ENCODE measurements at regions not wholly inside any gene's neighbourhood (a gene's known extent, or its start where the extent isn't known, plus 50 kb on each side); places are given as distances from the start of the nearest gene placed in this dataset.
A peak's percentile ranks its signal among the peaks of the same experiment; 100 is the strongest.

DNA sequence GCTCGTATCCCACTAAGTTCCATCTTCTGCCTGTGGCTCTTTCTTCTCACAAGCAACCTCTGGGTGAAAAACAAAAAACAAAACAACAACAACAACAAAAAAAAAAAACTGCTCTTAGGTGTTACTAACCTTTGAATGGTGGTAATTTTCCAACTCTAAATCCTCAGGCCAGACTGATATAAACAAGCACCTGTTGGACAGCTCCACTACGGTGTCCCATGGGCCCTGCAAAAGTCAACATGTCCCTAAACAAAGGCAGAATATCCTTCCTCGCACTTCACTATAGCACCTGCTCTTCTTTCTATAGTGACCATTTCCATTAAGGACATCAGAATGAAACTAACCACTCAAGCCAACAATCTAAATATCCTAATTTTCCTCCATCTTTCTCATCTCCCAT lies 54.6 kb upstream of the PARM1 start:
- Mint-ChIP-seq H3K9me3 (ENCODE audit: unreplicated experiment) (no peaks in the 10 kb centered on the region), H3K27me3 (ENCODE audit: unreplicated experiment) (no peaks in the 10 kb centered on the region), H3K4me1 (ENCODE audit: unreplicated experiment) (peaks cover 4% of the 10 kb centered on the region), H3K27ac (ENCODE audit: unreplicated experiment) (no peak overlapping the region), H3K36me3 (ENCODE audit: low read depth, unreplicated experiment) (no peaks in the 10 kb centered on the region), H3K4me3 (ENCODE audit: unreplicated experiment) (no peak overlapping the region)
- TF ChIP-seq, protein P1, sequence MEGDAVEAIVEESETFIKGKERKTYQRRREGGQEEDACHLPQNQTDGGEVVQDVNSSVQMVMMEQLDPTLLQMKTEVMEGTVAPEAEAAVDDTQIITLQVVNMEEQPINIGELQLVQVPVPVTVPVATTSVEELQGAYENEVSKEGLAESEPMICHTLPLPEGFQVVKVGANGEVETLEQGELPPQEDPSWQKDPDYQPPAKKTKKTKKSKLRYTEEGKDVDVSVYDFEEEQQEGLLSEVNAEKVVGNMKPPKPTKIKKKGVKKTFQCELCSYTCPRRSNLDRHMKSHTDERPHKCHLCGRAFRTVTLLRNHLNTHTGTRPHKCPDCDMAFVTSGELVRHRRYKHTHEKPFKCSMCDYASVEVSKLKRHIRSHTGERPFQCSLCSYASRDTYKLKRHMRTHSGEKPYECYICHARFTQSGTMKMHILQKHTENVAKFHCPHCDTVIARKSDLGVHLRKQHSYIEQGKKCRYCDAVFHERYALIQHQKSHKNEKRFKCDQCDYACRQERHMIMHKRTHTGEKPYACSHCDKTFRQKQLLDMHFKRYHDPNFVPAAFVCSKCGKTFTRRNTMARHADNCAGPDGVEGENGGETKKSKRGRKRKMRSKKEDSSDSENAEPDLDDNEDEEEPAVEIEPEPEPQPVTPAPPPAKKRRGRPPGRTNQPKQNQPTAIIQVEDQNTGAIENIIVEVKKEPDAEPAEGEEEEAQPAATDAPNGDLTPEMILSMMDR (IDR thresholded peaks at IDR 0.05; ENCODE audit: unreplicated experiment): no peak
- no peak for DNase-seq (ENCODE audit: low spot score)

DNA sequence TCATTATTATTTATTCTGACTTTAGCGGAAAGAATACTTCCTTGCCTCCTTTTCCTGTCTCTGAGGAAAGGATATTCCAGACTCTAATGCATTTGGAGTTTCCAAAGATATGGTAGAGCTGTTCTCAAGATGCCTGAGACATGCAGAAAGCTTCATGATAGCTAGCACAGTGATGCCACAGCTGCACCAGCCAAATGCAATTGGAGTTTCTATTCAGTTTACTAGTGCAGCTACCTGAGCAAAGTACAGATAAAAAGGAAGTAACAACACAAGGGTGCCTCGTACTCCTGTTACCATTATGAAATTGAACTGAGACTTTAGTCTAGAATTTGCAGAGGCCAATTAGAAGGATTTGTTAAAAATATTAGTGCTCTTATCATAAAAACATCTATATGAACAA lies 57.5 kb upstream of the PARM1 start:
- H3K9me3 Mint-ChIP-seq (ENCODE audit: unreplicated experiment): no peaks in the 10 kb centered on the region

DNA sequence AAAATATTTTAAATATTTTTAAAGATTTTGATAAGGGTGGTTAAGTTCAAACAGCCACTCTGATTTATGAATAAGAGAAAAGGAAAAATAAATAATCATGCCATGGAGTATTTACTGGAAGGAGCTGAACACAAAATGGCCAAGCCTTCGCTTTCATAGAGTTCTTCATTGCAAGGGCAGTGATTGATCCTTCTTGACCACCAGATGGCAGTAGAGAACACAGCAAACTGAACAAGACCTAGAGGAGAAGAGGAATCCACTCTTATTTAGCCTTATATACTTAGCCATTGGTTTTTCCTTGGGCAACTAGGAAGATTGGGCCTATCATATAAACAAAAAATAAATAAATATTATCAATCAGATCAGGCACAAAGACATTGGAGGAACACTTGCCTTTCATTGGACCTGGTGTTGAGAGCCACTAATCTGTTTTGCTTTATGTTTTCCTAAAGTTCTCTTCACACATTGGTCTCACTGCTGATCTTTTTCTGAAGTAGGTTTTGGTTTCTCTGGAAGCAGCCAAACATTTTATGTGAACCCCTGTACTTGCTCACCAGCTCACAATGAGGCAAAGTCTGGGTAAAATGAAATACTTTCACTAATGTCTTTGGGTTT lies 58.1 kb upstream of the PARM1 start:
- Mint-ChIP-seq H3K9me3 (ENCODE audit: unreplicated experiment) (no peaks in the 10 kb centered on the region), H3K36me3 (ENCODE audit: low read depth, unreplicated experiment) (no peaks in the 10 kb centered on the region), H3K4me1 (ENCODE audit: unreplicated experiment) (peaks cover 4% of the 10 kb centered on the region), H3K27ac (ENCODE audit: unreplicated experiment) (peak overlapping the region; percentile 51), H3K4me3 (ENCODE audit: unreplicated experiment) (no peak overlapping the region), H3K27me3 (ENCODE audit: unreplicated experiment) (no peaks in the 10 kb centered on the region)
- TF ChIP-seq, protein P1 (IDR thresholded peaks at IDR 0.05; ENCODE audit: unreplicated experiment): peak; percentile 81
- DNase-seq (ENCODE audit: low spot score): peak; percentile 23

More for the DNA sequence above, 57.5 kb upstream of the PARM1 start:
- no peaks in the 10 kb centered on the region for H3K36me3 Mint-ChIP-seq (ENCODE audit: low read depth, unreplicated experiment)
- TF ChIP-seq, protein P1 (IDR thresholded peaks at IDR 0.05; ENCODE audit: unreplicated experiment): no peak
- H3K4me3 Mint-ChIP-seq (ENCODE audit: unreplicated experiment): no peak overlapping the region
- no peak for DNase-seq (ENCODE audit: low spot score)
- H3K27ac Mint-ChIP-seq (ENCODE audit: unreplicated experiment): peak overlapping the region; percentile 50
- H3K4me1 Mint-ChIP-seq (ENCODE audit: unreplicated experiment): peaks cover 4% of the 10 kb centered on the region
- no peaks in the 10 kb centered on the region for H3K27me3 Mint-ChIP-seq (ENCODE audit: unreplicated experiment)

DNA sequence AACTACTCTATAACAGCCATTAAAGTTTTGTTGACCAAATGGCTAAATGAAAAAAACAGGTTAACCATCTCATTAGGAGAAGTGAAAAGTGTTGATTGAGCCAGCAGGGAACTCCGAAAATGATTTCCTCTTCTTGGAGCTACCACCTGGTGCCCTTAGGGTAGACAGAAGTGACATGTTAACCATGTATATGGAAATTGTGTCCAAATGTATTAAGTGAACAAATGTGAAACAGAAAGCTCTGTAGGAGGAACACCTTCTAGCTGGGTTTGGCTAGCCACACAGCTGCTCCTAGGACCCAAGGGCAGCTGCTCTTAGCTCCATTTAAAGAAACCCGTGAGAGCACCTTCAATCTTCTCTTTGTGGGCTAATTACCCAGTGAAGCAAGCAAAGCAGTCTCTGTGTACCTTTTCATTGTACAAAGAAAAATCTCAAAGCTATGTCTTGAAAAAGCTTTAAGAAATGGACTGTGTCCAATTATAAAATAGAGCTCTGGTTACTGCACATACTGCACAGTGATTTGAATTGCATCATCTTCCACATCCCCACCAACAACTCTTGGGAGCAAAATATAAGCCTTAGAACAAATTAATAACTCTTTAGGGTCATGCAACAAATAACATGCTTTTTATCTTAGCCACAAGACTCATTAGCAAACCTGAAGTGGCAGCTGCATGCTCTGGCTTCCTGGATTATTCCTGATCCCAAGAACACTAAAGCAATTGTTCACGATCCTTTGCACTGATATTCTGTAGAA lies 59.2 kb upstream of the PARM1 start:
- H3K4me3 Mint-ChIP-seq (ENCODE audit: unreplicated experiment): no peak overlapping the region
- TF ChIP-seq, protein P1 (IDR thresholded peaks at IDR 0.05; ENCODE audit: unreplicated experiment): no peak
- H3K4me1 Mint-ChIP-seq (ENCODE audit: unreplicated experiment): peaks cover 4% of the 10 kb centered on the region
- no peak overlapping the region for H3K27ac Mint-ChIP-seq (ENCODE audit: unreplicated experiment)
- H3K9me3 Mint-ChIP-seq (ENCODE audit: unreplicated experiment): no peaks in the 10 kb centered on the region
- H3K36me3 Mint-ChIP-seq (ENCODE audit: low read depth, unreplicated experiment): no peaks in the 10 kb centered on the region
- no peak for DNase-seq (ENCODE audit: low spot score)
- no peaks in the 10 kb centered on the region for H3K27me3 Mint-ChIP-seq (ENCODE audit: unreplicated experiment)

DNA sequence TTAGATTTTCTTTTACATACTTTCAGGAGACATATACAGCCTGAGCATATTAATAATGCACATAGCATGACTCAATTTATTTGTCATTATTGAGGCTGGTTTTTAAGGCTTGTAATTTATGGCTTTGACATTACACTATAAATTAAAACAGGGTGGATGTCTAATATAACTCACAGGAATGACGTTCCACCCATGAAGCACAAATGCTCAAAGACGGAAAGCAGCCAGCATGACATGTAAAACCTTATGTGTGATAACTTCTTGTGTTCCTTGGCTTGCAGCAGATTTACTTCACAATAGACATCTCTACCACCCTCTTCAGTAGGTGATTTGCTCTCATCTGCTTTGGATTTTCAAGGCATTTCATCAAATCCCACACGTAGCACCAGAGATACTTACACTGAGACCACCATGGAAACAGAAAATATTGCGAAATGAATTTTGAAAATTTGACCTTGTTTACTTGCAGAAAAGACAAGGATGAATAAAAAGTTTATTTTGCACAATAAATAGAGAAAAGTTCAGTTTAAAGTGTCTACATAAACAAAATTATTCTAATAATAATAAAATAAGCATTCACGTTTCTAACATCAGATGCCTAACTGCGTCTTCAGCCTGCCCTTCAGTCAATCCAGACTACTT lies 64.7 kb upstream of the BTC start:
- H3K27ac Mint-ChIP-seq (ENCODE audit: unreplicated experiment): no peak overlapping the region
- no peaks in the 10 kb centered on the region for H3K36me3 Mint-ChIP-seq (ENCODE audit: low read depth, unreplicated experiment)
- no peaks in the 10 kb centered on the region for H3K4me1 Mint-ChIP-seq (ENCODE audit: unreplicated experiment)
- H3K4me3 Mint-ChIP-seq (ENCODE audit: unreplicated experiment): no peak overlapping the region
- no peaks in the 10 kb centered on the region for H3K9me3 Mint-ChIP-seq (ENCODE audit: unreplicated experiment)
- TF ChIP-seq, protein P1 (IDR thresholded peaks at IDR 0.05; ENCODE audit: unreplicated experiment): no peak
- DNase-seq (ENCODE audit: low spot score): no peak
- peaks cover under 1% of the 10 kb centered on the region for H3K27me3 Mint-ChIP-seq (ENCODE audit: unreplicated experiment)

Data from endothelial cell (in vitro differentiated cells).